HG03025 (cell line): ENCODE measurements at regions not wholly inside any gene's neighbourhood (a gene's known extent, or its start where the extent isn't known, plus 50 kb on each side); places are given as distances from the start of the nearest gene placed in this dataset.
"Not testable (repeated sequence)": the region's sequence is repeated elsewhere in the genome, so short reads cannot be mapped to it uniquely, and the experiment has no call there.

ENCODE experiments used
- ATAC-seq: cut with Tn5 transposase; IDR thresholded peaks from one replicate; pipeline ENCODE4 v1.9.1; 2021; ENCODE audit warnings: mild to moderate bottlenecking, moderate library complexity; ENCODE audit not compliant: unreplicated experiment, low FRiP score

- ATAC-seq, result peak; percentile 79
These were observed 51.4 kb upstream of the LSM6 start for GRCh38 chr4:146124023-146124680.

- ATAC-seq, result no peak
These were observed 52.3 kb upstream of the LSM6 start for GRCh38 chr4:146123231-146123630.

GRCh38 chr4:146122398-146122797 lies 53.1 kb upstream of the LSM6 start:
- ATAC-seq, result no peak

- no peak for ATAC-seq
These were observed 53.8 kb upstream of the LSM6 start for GRCh38 chr4:146121757-146122156.

GRCh38 chr4:146119845-146120404 lies 55.6 kb upstream of the LSM6 start:
- no peak for ATAC-seq

GRCh38 chr4:146114066-146114465 lies 61.5 kb upstream of the LSM6 start:
- ATAC-seq, result no peak

GRCh38 chr4:146113171-146113570 lies 62.3 kb upstream of the LSM6 start:
- ATAC-seq, result no peak

GRCh38 chr4:146112389-146112788 lies 63.1 kb upstream of the LSM6 start:
- no peak for ATAC-seq

- no peak for ATAC-seq
These were observed 64.5 kb upstream of the LSM6 start for GRCh38 chr4:146110871-146111485.

GRCh38 chr4:146108756-146109155 lies 66.8 kb upstream of the LSM6 start:
- ATAC-seq, result no peak

GRCh38 chr4:146107587-146108240 lies 67.8 kb upstream of the LSM6 start:
- ATAC-seq, result no peak

GRCh38 chr4:146105464-146105863 lies 70.1 kb upstream of the LSM6 start:
- peak; percentile 67 for ATAC-seq

- no peak for ATAC-seq
These were observed 71.0 kb upstream of the LSM6 start for GRCh38 chr4:146104541-146104940.

- not testable (repeated sequence) for ATAC-seq
These were observed 71.5 kb upstream of the LSM6 start for GRCh38 chr4:146104052-146104451.

GRCh38 chr4:146099585-146099984 lies 75.9 kb upstream of the LSM6 start:
- ATAC-seq, result no peak

- ATAC-seq, result peak; percentile 70
These were observed 76.5 kb upstream of the LSM6 start for GRCh38 chr4:146098978-146099377.

GRCh38 chr4:146098397-146098796 lies 77.1 kb upstream of the LSM6 start:
- ATAC-seq, result peak; percentile 69

GRCh38 chr4:146096371-146096770 lies 79.1 kb upstream of the LSM6 start:
- ATAC-seq, result no peak

GRCh38 chr4:146095860-146096259 lies 79.7 kb upstream of the LSM6 start:
- ATAC-seq, result no peak

GRCh38 chr4:146095091-146095690 lies 80.3 kb upstream of the LSM6 start:
- ATAC-seq, result no peak

- ATAC-seq, result no peak
These were observed 86.8 kb upstream of the LSM6 start for GRCh38 chr4:146088690-146089089.
